GM23338 (cell line): ENCODE measurements at regions not wholly inside any gene's neighbourhood (a gene's known extent, or its start where the extent isn't known, plus 50 kb on each side); places are given as distances from the start of the nearest gene placed in this dataset.

Experiments
- CREB1 ChIP-seq: fragments of 250-450 bp; sonication (Bioruptor Pico); IDR thresholded peaks from 2 replicates; pipeline ENCODE4 v1.5.0; 2020; ENCODE audit warnings: low read depth, mild to moderate bottlenecking, moderate library complexity
- EZH2 ChIP-seq: fragments of 200-600 bp; sonication (generic); IDR thresholded peaks from one replicate; pipeline ENCODE4 v1.8.0; 2017; ENCODE audit warnings: antibody characterized with exemption, mild to moderate bottlenecking, low read depth; ENCODE audit not compliant: unreplicated experiment
- JUNB ChIP-seq: IDR thresholded peaks from one replicate; pipeline ENCODE4 v1.6.1; 2016; ENCODE audit warnings: antibody characterized with exemption; ENCODE audit not compliant: unreplicated experiment
- POLR2AphosphoS5 ChIP-seq: IDR thresholded peaks from 2 replicates; pipeline ENCODE4 v1.6.1; 2016; ENCODE audit warnings: antibody characterized with exemption, low read depth
- ZNF114 ChIP-seq: fragments of 250-450 bp; sonication (Bioruptor Pico); IDR thresholded peaks from 2 replicates; pipeline ENCODE4 v1.5.0; 2020; ENCODE audit warnings: mild to moderate bottlenecking, moderate library complexity
- TF ChIP-seq, protein P1 (sequence below), 2 experiments: fragments of 200-600 bp in 1 of 2; sonication (generic) in 1 of 2; conservative IDR thresholded peaks; 2 replicates each; pipeline versions ENCODE4 v1.5.1 to v1.6.1; 2016 to 2017; ENCODE audit warnings: antibody characterized with exemption in 2 of 2, low read depth in 2 of 2, mild to moderate bottlenecking in 2 of 2, moderate library complexity in 1 of 2

DNA sequence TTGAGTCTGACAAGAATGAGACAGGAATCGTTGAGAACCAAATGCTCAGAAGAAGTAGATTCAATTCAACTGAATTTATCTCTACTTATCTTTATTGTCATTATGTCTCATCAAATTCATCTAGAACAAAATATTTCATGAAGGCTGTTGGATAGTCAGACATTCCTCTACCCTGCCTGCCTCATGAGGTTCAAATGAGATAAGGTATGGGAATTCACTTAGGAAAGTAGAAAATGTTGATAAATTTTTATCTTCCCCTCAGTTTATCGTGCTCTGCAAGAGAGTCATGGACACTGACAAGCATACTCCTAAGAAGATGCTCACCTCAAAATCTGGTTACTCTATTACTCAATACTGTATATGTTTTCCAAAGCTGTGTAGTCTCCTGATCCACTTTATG, 149.7 kb upstream of the CDIN1 start:
- TF ChIP-seq, protein P1, sequence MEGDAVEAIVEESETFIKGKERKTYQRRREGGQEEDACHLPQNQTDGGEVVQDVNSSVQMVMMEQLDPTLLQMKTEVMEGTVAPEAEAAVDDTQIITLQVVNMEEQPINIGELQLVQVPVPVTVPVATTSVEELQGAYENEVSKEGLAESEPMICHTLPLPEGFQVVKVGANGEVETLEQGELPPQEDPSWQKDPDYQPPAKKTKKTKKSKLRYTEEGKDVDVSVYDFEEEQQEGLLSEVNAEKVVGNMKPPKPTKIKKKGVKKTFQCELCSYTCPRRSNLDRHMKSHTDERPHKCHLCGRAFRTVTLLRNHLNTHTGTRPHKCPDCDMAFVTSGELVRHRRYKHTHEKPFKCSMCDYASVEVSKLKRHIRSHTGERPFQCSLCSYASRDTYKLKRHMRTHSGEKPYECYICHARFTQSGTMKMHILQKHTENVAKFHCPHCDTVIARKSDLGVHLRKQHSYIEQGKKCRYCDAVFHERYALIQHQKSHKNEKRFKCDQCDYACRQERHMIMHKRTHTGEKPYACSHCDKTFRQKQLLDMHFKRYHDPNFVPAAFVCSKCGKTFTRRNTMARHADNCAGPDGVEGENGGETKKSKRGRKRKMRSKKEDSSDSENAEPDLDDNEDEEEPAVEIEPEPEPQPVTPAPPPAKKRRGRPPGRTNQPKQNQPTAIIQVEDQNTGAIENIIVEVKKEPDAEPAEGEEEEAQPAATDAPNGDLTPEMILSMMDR (conservative IDR thresholded peaks at IDR 0.05; ENCODE audit: low read depth in 2 of 2): no peak
- TF ChIP-seq EZH2 (no peak), JUNB (no peak), CREB1 (CRISPR knock-in tag) (no peak), POLR2AphosphoS5 (no peak), ZNF114 (CRISPR knock-in tag) (no peak)
